ENCODE measurements at regions not wholly inside any gene's neighbourhood (a gene's known extent, or its start where the extent isn't known, plus 50 kb on each side); places are given as distances from the start of the nearest gene placed in this dataset.

DNA sequence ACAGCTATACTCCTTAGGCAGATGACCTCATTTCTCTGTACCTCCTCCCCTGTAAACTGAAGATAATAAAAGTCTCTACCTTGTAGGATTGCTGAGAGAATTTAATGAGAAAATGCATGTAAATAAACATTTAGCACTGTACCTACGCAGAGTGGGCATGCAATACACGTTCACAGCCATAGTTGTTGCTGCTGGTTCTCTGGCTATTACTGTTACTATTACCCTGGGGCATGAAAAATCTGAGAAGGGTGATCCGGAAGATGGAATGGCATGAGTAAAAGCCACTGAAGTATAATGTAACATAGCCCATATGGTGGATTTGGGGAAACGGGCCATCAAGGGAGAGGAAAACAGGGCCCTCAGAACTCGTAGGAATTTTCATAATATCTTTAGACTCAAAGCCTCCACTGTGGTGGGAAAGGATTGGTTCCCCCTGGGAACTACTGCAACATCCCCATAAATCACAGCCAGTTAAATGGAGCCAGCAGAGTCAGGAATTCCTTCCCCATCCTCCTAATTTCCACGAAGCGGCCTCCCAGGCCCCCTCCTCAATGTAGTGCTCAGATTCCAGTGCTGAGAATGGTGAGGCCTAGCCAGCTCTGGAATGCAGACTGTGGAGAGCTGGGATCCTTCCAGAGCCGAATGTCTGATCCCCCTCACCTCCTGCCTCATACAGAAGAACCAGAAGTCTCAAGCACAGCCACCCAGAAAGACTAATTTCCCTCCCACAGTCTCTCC lies 205.3 kb downstream of the MN1 start:
- TF ChIP-seq, protein P1, sequence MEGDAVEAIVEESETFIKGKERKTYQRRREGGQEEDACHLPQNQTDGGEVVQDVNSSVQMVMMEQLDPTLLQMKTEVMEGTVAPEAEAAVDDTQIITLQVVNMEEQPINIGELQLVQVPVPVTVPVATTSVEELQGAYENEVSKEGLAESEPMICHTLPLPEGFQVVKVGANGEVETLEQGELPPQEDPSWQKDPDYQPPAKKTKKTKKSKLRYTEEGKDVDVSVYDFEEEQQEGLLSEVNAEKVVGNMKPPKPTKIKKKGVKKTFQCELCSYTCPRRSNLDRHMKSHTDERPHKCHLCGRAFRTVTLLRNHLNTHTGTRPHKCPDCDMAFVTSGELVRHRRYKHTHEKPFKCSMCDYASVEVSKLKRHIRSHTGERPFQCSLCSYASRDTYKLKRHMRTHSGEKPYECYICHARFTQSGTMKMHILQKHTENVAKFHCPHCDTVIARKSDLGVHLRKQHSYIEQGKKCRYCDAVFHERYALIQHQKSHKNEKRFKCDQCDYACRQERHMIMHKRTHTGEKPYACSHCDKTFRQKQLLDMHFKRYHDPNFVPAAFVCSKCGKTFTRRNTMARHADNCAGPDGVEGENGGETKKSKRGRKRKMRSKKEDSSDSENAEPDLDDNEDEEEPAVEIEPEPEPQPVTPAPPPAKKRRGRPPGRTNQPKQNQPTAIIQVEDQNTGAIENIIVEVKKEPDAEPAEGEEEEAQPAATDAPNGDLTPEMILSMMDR (IDR thresholded peaks at IDR 0.05), result no peak
- TF ChIP-seq POLR2A (IDR thresholded peaks at IDR 0.05), result no peak
